ENCODE measurements at regions not wholly inside any gene's neighbourhood (a gene's known extent, or its start where the extent isn't known, plus 50 kb on each side); places are given as distances from the start of the nearest gene placed in this dataset.
A peak's percentile ranks its signal among the peaks of the same experiment; 100 is the strongest.
"Not testable (repeated sequence)": the region's sequence is repeated elsewhere in the genome, so short reads cannot be mapped to it uniquely, and the experiment has no call there.

DNA sequence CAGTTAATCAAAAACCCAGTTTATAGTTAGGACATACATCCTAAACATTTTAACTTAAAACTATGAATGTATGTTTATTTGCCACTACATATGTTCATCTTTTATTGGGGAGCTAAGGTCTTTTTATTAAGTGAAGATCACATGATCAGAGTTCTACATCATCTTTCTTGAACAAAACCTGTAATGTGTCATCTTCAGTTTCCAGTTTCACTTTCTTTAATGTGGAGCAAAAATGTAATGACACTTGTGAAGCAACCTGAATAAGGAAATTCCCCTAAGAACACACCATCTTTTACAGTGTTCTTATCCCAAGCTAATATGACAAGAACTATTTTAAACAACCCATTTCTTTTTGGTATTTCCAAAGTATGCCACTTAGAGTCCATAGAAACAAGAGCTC is 166.7 kb upstream of the BET1 start:
- peaks cover 9 to 19% of the 10 kb centered on the region in 2 donors for H3K4me1 Mint-ChIP-seq
- peaks cover 0 to 3% of the 10 kb centered on the region in 2 donors for H3K9me3 Mint-ChIP-seq
- peaks cover 0 to 4% of the 10 kb centered on the region in 2 donors for H3K27me3 Mint-ChIP-seq
- peaks cover 0 to under 1% of the 10 kb centered on the region in 2 donors for H3K36me3 Mint-ChIP-seq
- ATAC-seq (replicated peaks) (peak; percentile 63 to 81), DNase-seq (no peak)
- no peak overlapping the region for H3K4me3 Mint-ChIP-seq
- no peak overlapping the region for H3K27ac Mint-ChIP-seq

GRCh38 chr7:94173436-94173835 is 169.3 kb upstream of the BET1 start:
- DNase-seq (no peak), ATAC-seq (replicated peaks) (no peak)
- no peak overlapping the region for H3K27ac Mint-ChIP-seq
- peaks cover 21 to 30% of the 10 kb centered on the region in 2 donors for H3K4me1 Mint-ChIP-seq
- H3K4me3 Mint-ChIP-seq: no peak overlapping the region
- H3K27me3 Mint-ChIP-seq: peaks cover 0 to 4% of the 10 kb centered on the region in 2 donors
- H3K9me3 Mint-ChIP-seq: no peaks in the 10 kb centered on the region
- H3K36me3 Mint-ChIP-seq: no peaks in the 10 kb centered on the region

- Mint-ChIP-seq H3K27ac (no peak overlapping the region), H3K9me3 (no peaks in the 10 kb centered on the region), H3K27me3 (peaks cover 0 to 4% of the 10 kb centered on the region in 2 donors), H3K36me3 (no peaks in the 10 kb centered on the region), H3K4me1 (peaks cover 22 to 33% of the 10 kb centered on the region in 2 donors), H3K4me3 (no peak overlapping the region)
- no peak for DNase-seq
- no peak for ATAC-seq (replicated peaks)
Observed at GRCh38 chr7:94174375-94174774, 170.2 kb upstream of the BET1 start.

DNA sequence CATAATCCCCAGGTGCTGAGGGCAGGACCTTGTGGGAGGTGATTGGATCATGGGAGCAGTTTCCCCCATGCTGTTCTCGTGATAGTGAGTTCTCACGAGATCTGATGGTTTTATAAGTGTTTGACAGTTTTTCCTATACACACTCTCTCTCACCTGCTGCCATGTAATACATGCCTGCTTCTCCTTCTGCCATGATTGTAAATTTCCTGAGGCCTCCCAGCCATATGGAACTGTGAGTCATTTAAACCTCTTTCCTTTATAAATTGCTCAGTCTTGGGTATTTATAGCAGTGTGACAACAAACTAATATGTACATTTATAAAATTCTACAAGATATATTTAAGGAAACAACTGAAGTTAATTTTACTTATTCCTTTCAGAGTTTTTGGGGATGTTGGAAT is 170.8 kb upstream of the BET1 start:
- Mint-ChIP-seq H3K27me3 (peaks cover 0 to 4% of the 10 kb centered on the region in 2 donors), H3K27ac (no peak overlapping the region), H3K4me1 (peaks cover 22 to 34% of the 10 kb centered on the region in 2 donors), H3K4me3 (no peak overlapping the region), H3K36me3 (no peaks in the 10 kb centered on the region), H3K9me3 (no peaks in the 10 kb centered on the region)
- no peak for DNase-seq
- ATAC-seq (replicated peaks): no peak

GRCh38 chr7:94176694-94177200 is 172.6 kb upstream of the BET1 start:
- Mint-ChIP-seq H3K4me3 (no peak overlapping the region), H3K36me3 (no peaks in the 10 kb centered on the region), H3K27me3 (peaks cover 0 to 4% of the 10 kb centered on the region in 2 donors), H3K4me1 (peaks cover 19 to 26% of the 10 kb centered on the region in 2 donors), H3K9me3 (no peaks in the 10 kb centered on the region), H3K27ac (no peak overlapping the region)
- ATAC-seq (replicated peaks): no peak
- DNase-seq: no peak

- DNase-seq (no peak), ATAC-seq (replicated peaks) (peak in 1 of 2 donors; percentile 22)
- Mint-ChIP-seq H3K4me3 (peak overlapping the region in 1 of 2 donors; percentile 0), H3K27ac (no peak overlapping the region), H3K27me3 (peaks cover 0 to 4% of the 10 kb centered on the region in 2 donors), H3K36me3 (no peaks in the 10 kb centered on the region), H3K4me1 (peaks cover 19 to 26% of the 10 kb centered on the region in 2 donors), H3K9me3 (no peaks in the 10 kb centered on the region)
Observed at GRCh38 chr7:94177441-94177840, 173.3 kb upstream of the BET1 start.

GRCh38 chr7:94178230-94178629 is 174.1 kb upstream of the BET1 start:
- H3K27me3 Mint-ChIP-seq: peaks cover 0 to 4% of the 10 kb centered on the region in 2 donors
- ATAC-seq (replicated peaks): peak; percentile 99
- peaks cover 19 to 27% of the 10 kb centered on the region in 2 donors for H3K4me1 Mint-ChIP-seq
- DNase-seq: peak; percentile 54
- H3K27ac Mint-ChIP-seq: no peak overlapping the region
- no peaks in the 10 kb centered on the region for H3K36me3 Mint-ChIP-seq
- H3K9me3 Mint-ChIP-seq: no peaks in the 10 kb centered on the region
- peak overlapping the region in 1 of 2 donors; percentile 3 for H3K4me3 Mint-ChIP-seq

- Mint-ChIP-seq H3K27me3 (peaks cover 0 to under 1% of the 10 kb centered on the region in 2 donors), H3K36me3 (no peaks in the 10 kb centered on the region), H3K27ac (no peak overlapping the region), H3K4me1 (peaks cover 21 to 31% of the 10 kb centered on the region in 2 donors), H3K9me3 (no peaks in the 10 kb centered on the region), H3K4me3 (no peak overlapping the region)
- ATAC-seq (replicated peaks): no peak
- no peak for DNase-seq
Observed at GRCh38 chr7:94179466-94179865, 175.3 kb upstream of the BET1 start.

GRCh38 chr7:94182066-94182465 is 177.9 kb upstream of the BET1 start:
- H3K27ac Mint-ChIP-seq: no peak overlapping the region
- peaks cover 0 to 9% of the 10 kb centered on the region in 2 donors for H3K27me3 Mint-ChIP-seq
- no peaks in the 10 kb centered on the region for H3K9me3 Mint-ChIP-seq
- H3K4me1 Mint-ChIP-seq: peaks cover 18 to 27% of the 10 kb centered on the region in 2 donors
- H3K36me3 Mint-ChIP-seq: no peaks in the 10 kb centered on the region
- ATAC-seq (replicated peaks) (no peak), DNase-seq (no peak)
- no peak overlapping the region for H3K4me3 Mint-ChIP-seq

GRCh38 chr7:94182721-94183120 is 178.6 kb upstream of the BET1 start:
- ATAC-seq (replicated peaks) (no peak), DNase-seq (no peak)
- H3K27ac Mint-ChIP-seq: no peak overlapping the region
- peaks cover 13 to 21% of the 10 kb centered on the region in 2 donors for H3K4me1 Mint-ChIP-seq
- H3K27me3 Mint-ChIP-seq: peaks cover 0 to 16% of the 10 kb centered on the region in 2 donors
- no peaks in the 10 kb centered on the region for H3K36me3 Mint-ChIP-seq
- no peak overlapping the region for H3K4me3 Mint-ChIP-seq
- no peaks in the 10 kb centered on the region for H3K9me3 Mint-ChIP-seq

- H3K27ac Mint-ChIP-seq: no peak overlapping the region
- DNase-seq (no peak), ATAC-seq (replicated peaks) (no peak)
- H3K9me3 Mint-ChIP-seq: no peaks in the 10 kb centered on the region
- peaks cover 5 to 21% of the 10 kb centered on the region in 2 donors for H3K27me3 Mint-ChIP-seq
- no peak overlapping the region for H3K4me3 Mint-ChIP-seq
- no peaks in the 10 kb centered on the region for H3K36me3 Mint-ChIP-seq
- H3K4me1 Mint-ChIP-seq: peaks cover 8 to 15% of the 10 kb centered on the region in 2 donors
Observed at GRCh38 chr7:94183289-94183749, 179.2 kb upstream of the BET1 start.

GRCh38 chr7:94183891-94184290 is 179.7 kb upstream of the BET1 start:
- DNase-seq: no peak
- H3K4me1 Mint-ChIP-seq: peaks cover 6 to 10% of the 10 kb centered on the region in 2 donors

DNA sequence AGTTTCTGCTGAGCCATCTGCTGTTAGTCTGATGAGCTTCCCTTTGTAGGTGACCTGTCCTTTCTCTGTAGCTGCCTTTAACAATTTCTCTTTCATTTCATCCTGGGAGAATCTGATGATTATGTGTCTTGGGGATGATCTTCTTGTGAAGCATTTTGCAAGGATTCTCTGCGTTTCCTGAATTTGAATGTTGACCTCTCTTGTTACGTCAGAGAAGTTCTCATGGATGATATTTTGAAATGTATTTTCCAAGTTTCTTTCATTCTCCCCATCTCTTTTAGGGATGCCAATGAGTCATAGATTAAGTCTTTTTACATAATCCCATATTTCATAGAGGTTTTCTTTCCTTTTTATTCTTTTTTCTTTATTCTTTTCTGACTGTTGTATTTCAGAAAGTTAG is 184.2 kb upstream of the BET1 start:
- Mint-ChIP-seq H3K27me3 (peaks cover 17 to 27% of the 10 kb centered on the region in 2 donors), H3K9me3 (peaks cover 0 to 2% of the 10 kb centered on the region in 2 donors), H3K4me1 (peaks cover 2 to 3% of the 10 kb centered on the region in 2 donors), H3K27ac (no peak overlapping the region), H3K4me3 (no peak overlapping the region), H3K36me3 (no peaks in the 10 kb centered on the region)
- ATAC-seq (replicated peaks) (no peak), DNase-seq (no peak)

More at GRCh38 chr7:94183891-94184290, 179.7 kb upstream of the BET1 start:
- Mint-ChIP-seq H3K36me3 (no peaks in the 10 kb centered on the region), H3K27ac (no peak overlapping the region), H3K9me3 (no peaks in the 10 kb centered on the region), H3K4me3 (no peak overlapping the region), H3K27me3 (peaks cover 9 to 26% of the 10 kb centered on the region in 2 donors)
- ATAC-seq (replicated peaks): no peak

- ATAC-seq (replicated peaks): no peak
- Mint-ChIP-seq H3K9me3 (peaks cover 0 to 2% of the 10 kb centered on the region in 2 donors), H3K27me3 (peaks cover 17 to 27% of the 10 kb centered on the region in 2 donors), H3K4me1 (no peaks in the 10 kb centered on the region), H3K36me3 (no peaks in the 10 kb centered on the region), H3K4me3 (no peak overlapping the region), H3K27ac (no peak overlapping the region)
- no peak for DNase-seq
Observed at GRCh38 chr7:94190599-94191061, 186.5 kb upstream of the BET1 start.

DNA sequence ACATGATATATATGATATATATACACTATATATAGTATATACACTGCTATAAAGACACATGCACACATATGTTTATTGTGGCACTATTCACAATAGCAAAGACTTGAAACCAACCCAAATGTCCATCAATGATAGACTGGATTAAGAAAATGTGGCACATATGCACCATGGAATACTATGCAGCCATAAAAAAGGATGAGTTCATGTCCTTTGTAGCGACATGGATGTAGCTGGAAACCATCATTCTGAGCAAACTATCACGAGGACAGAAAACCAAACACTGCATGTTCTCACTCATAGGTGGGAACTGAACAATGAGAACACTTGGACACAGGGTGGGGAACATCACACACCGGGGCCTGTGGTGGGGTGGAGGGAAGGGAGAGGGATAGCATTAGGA is 190.3 kb upstream of the BET1 start:
- ATAC-seq (replicated peaks); H3K4me3 Mint-ChIP-seq; H3K4me1 Mint-ChIP-seq; DNase-seq; H3K9me3 Mint-ChIP-seq; H3K27ac Mint-ChIP-seq; H3K27me3 Mint-ChIP-seq; H3K36me3 Mint-ChIP-seq: not testable (repeated sequence)
